ENCODE measurements at regions not wholly inside any gene's neighbourhood (a gene's known extent, or its start where the extent isn't known, plus 50 kb on each side); places are given as distances from the start of the nearest gene placed in this dataset.
"Not testable (repeated sequence)": the region's sequence is repeated elsewhere in the genome, so short reads cannot be mapped to it uniquely, and the experiment has no call there.

DNA sequence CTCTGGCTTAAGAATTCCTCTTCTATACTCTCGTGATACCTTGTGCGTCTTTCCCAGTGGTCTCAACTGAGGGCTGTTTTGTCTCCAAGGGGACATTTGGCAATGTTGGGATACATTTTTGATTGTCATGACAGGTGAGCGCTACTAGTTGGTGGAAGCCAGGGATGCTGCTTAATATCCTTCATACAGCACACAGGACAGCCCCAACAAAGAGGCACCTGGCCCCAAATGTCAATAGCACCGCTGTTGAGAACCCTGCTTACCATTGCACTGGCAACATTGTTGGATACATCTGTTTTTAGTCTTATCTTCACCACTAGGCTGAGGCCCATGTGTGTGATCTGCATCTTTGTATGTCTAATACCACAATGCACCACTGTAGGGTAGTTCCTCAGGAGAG, 114.1 kb downstream of the C9orf152 start:
- no peak for DNase-seq

DNA sequence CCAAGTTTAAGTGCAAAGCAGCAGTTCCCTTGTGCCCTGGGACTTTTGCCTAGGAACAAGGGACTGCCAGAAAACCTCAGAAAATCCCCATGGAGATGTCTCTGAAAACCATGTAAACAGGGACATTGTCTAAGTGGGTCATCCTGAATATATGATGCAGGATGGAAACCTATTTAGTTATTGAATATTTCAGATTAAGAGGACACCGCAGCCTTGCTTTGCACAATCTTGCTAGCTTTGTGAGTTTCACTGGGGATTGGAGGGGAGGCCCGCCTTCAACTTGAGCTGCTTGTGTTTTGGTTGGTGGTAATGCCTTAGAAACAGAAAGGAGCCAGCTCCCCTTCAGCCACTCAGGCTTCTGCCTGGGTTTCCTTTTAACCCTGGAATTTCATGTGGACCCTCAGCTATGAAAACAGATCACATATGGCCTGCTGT, 112.8 kb downstream of the C9orf152 start:
- DNase-seq, result no peak

- no peak for DNase-seq
Observed at GRCh38 chr9:110095776-110096175, 112.2 kb downstream of the C9orf152 start.

- DNase-seq, result not testable (repeated sequence)
Observed at GRCh38 chr9:110096674-110097073, 111.3 kb downstream of the C9orf152 start.

DNA sequence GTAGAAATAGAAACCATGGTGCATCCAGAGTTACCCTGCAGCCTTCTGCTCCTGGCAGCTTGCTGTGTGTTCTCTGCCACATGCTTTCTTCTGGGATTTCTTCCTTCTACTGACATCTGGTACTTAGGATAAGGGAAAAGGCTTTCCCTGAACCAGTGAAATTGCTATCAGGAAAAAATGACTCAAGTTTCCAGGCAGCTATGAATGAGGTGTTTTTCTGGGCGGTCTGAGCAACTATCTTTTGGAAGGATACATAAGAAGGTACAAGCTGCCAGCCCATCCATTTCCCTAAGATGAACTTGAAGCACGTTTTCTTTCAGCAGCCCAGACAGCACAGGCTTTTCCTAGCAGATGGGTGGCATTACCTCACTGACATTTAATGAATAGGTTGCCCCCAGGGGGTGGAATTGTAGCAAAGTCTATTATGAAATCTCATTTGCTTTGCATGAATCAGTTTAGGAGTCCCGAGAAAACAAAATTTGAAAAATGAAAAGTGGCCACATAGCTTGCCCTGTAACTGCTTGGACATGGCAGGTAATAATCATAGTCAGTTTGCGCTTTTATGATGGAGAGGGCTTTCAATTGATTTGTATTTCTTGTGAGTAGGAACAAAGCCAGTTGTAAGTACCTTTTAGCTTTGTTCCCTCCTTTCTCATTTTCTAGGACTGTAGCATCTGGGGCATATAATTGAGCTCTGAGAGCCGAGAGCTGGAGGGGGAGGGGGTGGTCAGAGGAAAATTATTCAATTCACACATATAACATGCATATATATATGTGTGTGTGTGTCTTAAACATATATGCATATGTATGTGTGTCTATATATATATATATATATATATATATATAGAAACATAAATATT, 108.5 kb downstream of the C9orf152 start:
- no peak for DNase-seq

DNA sequence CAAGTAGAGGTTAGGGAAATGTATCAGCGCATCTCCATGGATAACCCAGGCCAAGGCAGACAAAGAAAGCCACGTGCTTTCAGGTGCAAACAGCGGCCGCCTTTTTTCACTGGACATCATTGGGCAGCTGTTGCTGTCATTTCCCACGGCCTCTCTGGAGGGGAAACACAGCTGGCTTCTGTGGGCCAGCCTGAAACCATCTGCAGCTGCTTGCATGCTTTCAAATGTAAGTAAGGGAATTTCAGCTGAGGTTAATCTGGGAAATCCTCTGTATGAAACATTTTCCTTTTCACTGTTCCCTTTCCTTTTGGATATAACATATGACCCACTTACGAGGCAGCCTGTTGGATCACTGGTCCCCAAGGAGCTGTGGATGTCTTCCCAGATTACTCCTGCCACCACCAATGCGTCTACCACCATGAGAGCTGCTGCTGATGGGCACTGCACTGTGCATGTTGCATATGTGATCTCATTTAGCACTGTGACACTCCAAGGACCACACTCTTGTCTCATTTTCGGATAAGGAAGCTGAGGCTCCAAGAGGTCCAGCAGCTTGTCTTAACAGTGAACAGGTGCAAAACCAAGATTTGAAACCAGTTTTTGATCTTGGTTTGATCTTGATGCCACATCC, 106.3 kb downstream of the C9orf152 start:
- DNase-seq, result no peak

- no peak for DNase-seq
Observed at GRCh38 chr9:110103257-110103656, 104.7 kb downstream of the C9orf152 start.

- DNase-seq, result no peak
Observed at GRCh38 chr9:110104261-110104809, 103.6 kb downstream of the C9orf152 start.

DNA sequence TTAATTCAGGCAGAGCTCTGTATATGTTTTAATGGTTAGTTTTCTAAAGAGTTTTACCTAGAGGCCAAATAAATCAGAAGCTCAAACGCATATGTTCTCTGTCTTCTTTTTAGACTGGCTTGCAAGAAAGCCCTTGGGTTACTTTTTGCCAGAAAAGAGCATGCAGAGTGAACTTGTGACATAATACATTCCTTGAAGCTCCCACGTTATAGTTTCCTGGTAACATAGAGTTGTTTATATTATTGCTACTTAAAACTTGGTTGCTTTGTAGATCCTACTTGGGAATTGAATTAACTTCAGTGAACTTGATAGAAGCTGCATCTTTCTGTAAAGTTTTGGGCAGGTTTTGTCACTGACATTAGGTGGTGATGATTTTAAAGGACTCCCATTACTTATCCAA, 102.9 kb downstream of the C9orf152 start:
- DNase-seq, result peak; percentile 58

GRCh38 chr9:110106661-110107060, 101.3 kb downstream of the C9orf152 start:
- DNase-seq, result no peak

DNA sequence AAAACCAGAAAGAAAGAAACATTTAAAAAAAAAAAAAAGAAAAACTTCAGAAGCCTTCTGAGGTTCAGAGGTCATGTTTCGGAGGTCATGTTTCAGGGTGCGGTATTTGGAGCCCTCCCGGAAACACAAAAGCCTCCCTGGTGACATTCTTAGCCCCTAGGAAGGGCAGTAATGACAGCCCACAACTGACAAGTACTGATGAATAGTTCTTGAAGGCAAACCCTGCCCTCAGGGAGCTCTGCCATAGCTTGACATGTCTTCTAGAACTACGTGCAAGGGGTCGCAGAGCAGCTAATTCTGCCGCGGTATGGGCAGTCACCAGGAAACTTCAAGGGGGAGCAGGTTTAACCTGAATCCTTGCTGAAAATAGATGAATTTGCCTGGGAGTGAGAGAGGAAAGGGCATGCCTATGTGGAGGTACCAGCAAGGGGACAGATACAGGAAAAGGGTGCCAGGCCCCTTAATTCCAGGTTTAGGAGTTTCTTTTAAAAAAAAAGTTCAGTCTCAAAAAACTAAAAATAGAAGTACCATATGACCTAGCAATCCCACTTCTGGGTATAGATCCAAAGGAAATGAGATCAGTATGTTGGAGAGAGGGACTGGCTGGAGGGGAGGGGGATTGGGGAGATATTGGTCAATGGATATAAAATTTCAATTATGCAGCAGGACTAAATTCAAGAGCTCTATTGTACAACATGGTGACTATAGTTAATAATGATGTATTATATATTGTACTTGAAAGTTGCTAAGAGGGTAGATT, 98.4 kb downstream of the C9orf152 start:
- DNase-seq, result no peak

DNA sequence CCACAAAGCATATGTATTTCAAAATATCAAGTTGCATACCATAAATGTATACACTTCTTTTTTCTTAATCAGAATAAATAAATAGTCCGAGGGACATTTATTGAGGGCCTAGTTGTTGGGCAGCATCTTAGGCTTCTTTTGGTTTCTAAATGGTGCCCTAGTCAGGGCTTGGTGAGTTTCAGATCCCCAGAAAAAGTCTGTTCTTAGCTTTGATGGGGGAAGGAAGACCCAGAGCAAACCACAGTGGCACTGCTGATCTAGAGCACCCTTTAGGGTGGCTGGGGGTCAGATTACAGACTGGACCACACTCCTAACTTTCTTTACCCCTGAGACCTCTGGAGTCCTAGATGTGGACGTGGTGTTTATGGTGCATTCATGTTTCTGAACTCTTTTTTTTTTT, 97.8 kb downstream of the C9orf152 start:
- no peak for DNase-seq

- DNase-seq, result no peak
Observed at GRCh38 chr9:110111868-110112267, 96.1 kb downstream of the C9orf152 start.

DNA sequence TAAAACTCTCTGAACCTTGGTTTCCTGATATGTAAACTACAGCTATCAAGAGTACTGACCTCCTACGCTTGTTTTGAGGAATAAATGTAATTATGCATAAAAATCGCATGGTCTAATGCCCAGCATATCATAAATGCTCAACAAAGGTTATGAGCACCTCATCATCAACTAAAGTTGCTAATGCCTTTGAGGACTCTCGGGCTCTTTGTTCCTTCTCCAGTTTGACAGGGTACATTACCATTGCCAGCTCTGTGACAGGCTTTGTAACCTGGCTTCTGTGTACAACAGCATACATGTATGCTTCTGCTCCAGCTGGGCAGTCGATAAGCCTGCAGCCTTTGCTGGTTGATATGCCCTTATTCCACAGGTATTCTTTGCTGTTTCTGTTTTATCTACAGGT, 95.2 kb downstream of the C9orf152 start:
- DNase-seq, result no peak

GRCh38 chr9:110114086-110114858, 93.7 kb downstream of the C9orf152 start:
- DNase-seq, result no peak

GRCh38 chr9:110114859-110115201, 93.1 kb downstream of the C9orf152 start:
- DNase-seq, result no peak

DNA sequence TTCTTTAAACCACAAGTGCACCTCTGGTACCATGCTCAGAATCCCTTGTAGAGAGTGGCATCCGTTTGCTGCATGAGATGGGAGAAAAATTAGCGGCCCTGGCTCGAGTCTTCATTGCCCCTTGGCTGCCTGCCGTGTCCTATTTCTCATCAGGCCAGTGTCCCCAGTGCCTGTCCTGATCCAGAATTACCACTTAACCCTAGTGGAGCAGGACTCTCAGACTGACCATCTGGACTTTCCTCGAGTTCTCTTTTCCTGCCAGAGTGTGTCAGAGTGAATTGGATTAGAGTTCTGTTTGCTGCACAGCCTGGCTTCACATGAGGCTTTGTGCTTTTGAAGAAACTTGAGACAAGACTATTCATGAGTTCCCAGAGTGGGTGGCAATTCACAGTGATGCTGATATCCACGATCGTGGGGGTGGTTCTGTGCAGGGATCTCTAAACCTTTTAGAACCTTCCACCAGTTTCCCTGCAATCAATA, 92.6 kb downstream of the C9orf152 start:
- no peak for DNase-seq

DNA sequence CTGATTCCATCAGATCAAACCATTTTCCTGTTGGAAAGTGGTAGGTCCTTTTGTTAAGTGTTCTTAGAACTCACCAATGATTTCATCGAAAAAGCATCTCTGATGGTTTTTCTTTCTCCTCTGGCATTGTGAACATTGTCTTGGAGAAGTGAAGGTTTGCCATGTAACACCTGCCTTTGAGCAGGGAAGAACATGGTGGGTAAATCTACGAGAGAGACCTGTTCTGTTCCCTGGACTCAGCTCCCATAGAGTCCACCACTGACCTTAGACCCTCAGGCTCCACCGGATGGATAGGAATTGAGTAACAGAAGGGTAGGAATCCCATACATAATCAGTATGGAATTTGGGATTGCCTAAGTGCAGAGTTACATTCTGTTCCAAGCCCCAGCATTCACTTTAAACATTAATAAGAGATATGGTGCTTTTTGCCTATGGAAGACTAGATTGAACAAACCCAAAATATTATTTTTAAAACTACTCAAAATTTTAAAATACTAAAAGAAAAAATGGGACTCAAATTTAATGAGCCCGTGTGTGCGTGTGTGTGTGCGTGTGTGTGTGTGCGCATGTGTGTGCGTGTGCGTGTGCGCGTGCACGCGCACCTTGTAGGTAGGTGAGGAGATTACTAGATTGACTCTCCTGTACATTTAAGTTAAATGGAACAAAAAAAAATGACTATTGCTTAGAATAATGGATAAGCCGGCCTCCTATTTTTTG, 92.0 kb downstream of the C9orf152 start:
- DNase-seq, result no peak

- DNase-seq, result no peak
Observed at GRCh38 chr9:110116543-110116885, 91.4 kb downstream of the C9orf152 start.

DNA sequence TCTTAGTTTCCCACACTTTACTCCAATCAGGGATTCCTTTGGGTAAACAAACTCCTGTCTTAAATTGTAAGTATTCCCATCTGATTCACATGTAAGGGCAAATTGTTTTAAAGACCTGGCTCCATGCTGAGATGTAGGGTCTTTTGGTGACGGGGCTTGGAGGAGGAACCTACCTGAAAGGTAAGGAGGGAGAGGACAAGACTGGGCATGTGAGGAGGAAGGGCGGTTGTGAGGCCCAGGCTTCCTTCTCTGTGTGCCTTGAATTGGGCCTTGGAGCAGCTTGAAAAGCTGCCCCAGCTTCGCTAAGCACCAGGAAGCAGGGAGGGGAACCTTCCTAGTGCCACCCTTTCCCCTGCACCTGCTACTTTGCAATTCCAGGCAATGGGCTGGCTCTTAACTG, 86.8 kb downstream of the C9orf152 start:
- no peak for DNase-seq
